ENCODE measurements at regions not wholly inside any gene's neighbourhood (a gene's known extent, or its start where the extent isn't known, plus 50 kb on each side); places are given as distances from the start of the nearest gene placed in this dataset.

GRCh38 chr12:33967760-33968159 lies 54.5 kb upstream of the ALG10 start:
- no peak overlapping the region for H3K23ac ChIP-seq (ENCODE audit: insufficient read length, low read depth, low read length)
- no peak overlapping the region for H4K91ac ChIP-seq (ENCODE audit: insufficient read length, low read depth, low read length)
- no peak for DNase-seq
- H3K79me1 ChIP-seq (ENCODE audit: insufficient read depth, low read depth, low read length, poor library complexity, severe bottlenecking) = no peaks in the 10 kb centered on the region
- TF ChIP-seq CTCF (conservative IDR thresholded peaks at IDR 0.05) = no peak
- H2AFZ ChIP-seq (ENCODE audit: low read length) = no peak overlapping the region
- no peak overlapping the region for H2BK20ac ChIP-seq (ENCODE audit: low read depth, low read length, poor library complexity, severe bottlenecking)
- H4K8ac ChIP-seq (replicated peaks; ENCODE audit: insufficient read length, low read depth, low read length) = no peak overlapping the region
- H3K27ac ChIP-seq (ENCODE audit: insufficient read length, low read depth, low read length) = no peak overlapping the region
- no peak overlapping the region for H3T11ph ChIP-seq (ENCODE audit: low read length)
- H4K20me1 ChIP-seq (ENCODE audit: control insufficient read depth, insufficient read depth, insufficient read length) = no peaks in the 10 kb centered on the region
- Mint-ChIP-seq H3K36me3 (ENCODE audit: insufficient read depth in 1 of 3, low read depth in 3 of 3) (no peaks in the 10 kb centered on the region), H3K4me3 (no peak overlapping the region), H3K27ac (no peak overlapping the region), H3K4me1 (no peaks in the 10 kb centered on the region), H3K27me3 (ENCODE audit: low read depth) (no peaks in the 10 kb centered on the region), H3K9me3 (peaks cover 24 to 27% of the 10 kb centered on the region in 2 experiments)
- H3K18ac ChIP-seq (ENCODE audit: insufficient read length, low read depth, low read length) = no peak overlapping the region
- no peak overlapping the region for H3K4me2 ChIP-seq (ENCODE audit: insufficient read depth, insufficient read length, low read length)
- H2BK5ac ChIP-seq (ENCODE audit: insufficient read length, low read length) = no peak overlapping the region
- no peak overlapping the region for H3K56ac ChIP-seq (ENCODE audit: insufficient read length, low read depth, low read length)
- H2AK5ac ChIP-seq (ENCODE audit: insufficient read length, low read length) = no peak overlapping the region
- H3K4ac ChIP-seq (ENCODE audit: low read depth, low read length) = no peak overlapping the region
- no peaks in the 10 kb centered on the region for H3K23me2 ChIP-seq (ENCODE audit: insufficient read length, low read depth, low read length, poor library complexity, severe bottlenecking)
- no peak overlapping the region for H2BK15ac ChIP-seq (ENCODE audit: low read depth, low read length)
- no CpG with 5 or more reads among the region's 1 CpG for WGBS (ENCODE audit: extremely low coverage, insufficient read length, low lambda C conversion rate)
- H3K14ac ChIP-seq (ENCODE audit: insufficient read depth, low read length) = no peak overlapping the region
- H3K9ac ChIP-seq (ENCODE audit: extremely low read depth, insufficient read length, low read length) = no peak overlapping the region
- no peaks in the 10 kb centered on the region for H3K4me1 ChIP-seq (ENCODE audit: insufficient read depth, low read length)
- H2BK120ac ChIP-seq (ENCODE audit: low read depth, low read length, poor library complexity, severe bottlenecking) = no peak overlapping the region
- H2BK12ac ChIP-seq (ENCODE audit: insufficient read length, low read depth, low read length) = no peak overlapping the region
- no peaks in the 10 kb centered on the region for H3K79me2 ChIP-seq (ENCODE audit: insufficient read depth, low read length)
- H4K5ac ChIP-seq (ENCODE audit: insufficient read length, low read depth, low read length) = no peak overlapping the region
- no peaks in the 10 kb centered on the region for H3K27me3 ChIP-seq (ENCODE audit: insufficient read depth, low read length)
- no peaks in the 10 kb centered on the region for H3K9me3 ChIP-seq (ENCODE audit: control insufficient read depth, low read depth, low read length)

All from H9 (cell line).